Panc1 (cell line): ENCODE measurements at regions not wholly inside any gene's neighbourhood (a gene's known extent, or its start where the extent isn't known, plus 50 kb on each side); places are given as distances from the start of the nearest gene placed in this dataset.

Experiments used
- ATAC-seq: fragments of 200-7000 bp; cut with Tn5 transposase; 2 replicates; pipeline ENCODE4 v1.9.1; 2020; ENCODE audit warnings: mild to moderate bottlenecking, moderate library complexity
- BruUV-seq: library from RNA; stranded (reverse); fragments of 400-500 nt; replicated peaks from 2 replicates; lab custom pipeline; 2021; lab: Mats Ljungman, UMichigan
- CTCF ChIA-PET: fragments of 300-600 bp; sonication (Branson Sonifier 250); formaldehyde crosslinking; loops from one replicate; lab custom pipeline; 2022; ENCODE audit warnings: antibody characterized with exemption; lab: Charles Lee
- POLR2A ChIA-PET: fragments of 300-600 bp; sonication (Branson Sonifier 250); formaldehyde crosslinking; loops from one replicate; lab custom pipeline; 2022; ENCODE audit warnings: antibody characterized with exemption; lab: Charles Lee
- DNase-seq: peaks from one replicate; pipeline ENCODE4 v3.0.0-alpha.2; 2010; ENCODE audit warnings: low read depth, low spot score
- H3K27ac ChIP-seq: 2 replicates; pipeline ENCODE4 v1.5.1; 2011; ENCODE audit warnings: mild to moderate bottlenecking, low read length, inconsistent platforms
- H3K27me3 ChIP-seq: fragments of 200-500 bp; sonication (Bioruptor generic); 2 replicates; pipeline ENCODE4 v1.6.0; 2014; ENCODE audit warnings: low read length, inconsistent platforms; ENCODE audit not compliant: control insufficient read depth, insufficient read depth
- H3K36me3 ChIP-seq: fragments of 200-500 bp; sonication (Bioruptor generic); 2 replicates; pipeline ENCODE4 v1.5.1; 2014; ENCODE audit warnings: inconsistent platforms, mild to moderate bottlenecking, low read length, moderate library complexity; ENCODE audit not compliant: control insufficient read depth, insufficient read depth
- H3K4me1 ChIP-seq: 2 replicates; pipeline ENCODE4 v1.5.1; 2011; ENCODE audit warnings: inconsistent platforms, mild to moderate bottlenecking, low read length, moderate library complexity; ENCODE audit not compliant: control insufficient read depth, insufficient read depth
- H3K4me3 ChIP-seq, 2 experiments: 2 replicates each; pipeline ENCODE4 v1.5.1; 2011 to 2012; ENCODE audit warnings: low read depth in 2 of 2, low read length in 2 of 2, mild to moderate bottlenecking in 2 of 2, inconsistent platforms in 1 of 2, moderate library complexity in 1 of 2
- H3K9me3 ChIP-seq: fragments of 200-500 bp; sonication (Bioruptor generic); 2 replicates; pipeline ENCODE4 v1.5.1; 2014; ENCODE audit warnings: low read depth, mild to moderate bottlenecking, inconsistent platforms, low read length, moderate library complexity; ENCODE audit not compliant: control insufficient read depth, insufficient read depth
- CTCF ChIP-seq: fragments of 450-650 bp; IDR thresholded peaks from 2 replicates; pipeline ENCODE4 v1.5.1; 2017; ENCODE audit warnings: mild to moderate bottlenecking
- POLR2AphosphoS5 ChIP-seq: IDR thresholded peaks from 2 replicates; pipeline ENCODE4 v1.6.1; 2012; ENCODE audit warnings: mild to moderate bottlenecking, low read depth, low read length, moderate library complexity
- REST ChIP-seq, 2 experiments: IDR thresholded peaks; 2 replicates each; pipeline ENCODE4 v1.6.1; 2011 to 2012; ENCODE audit warnings: low read depth in 2 of 2, control low read depth in 1 of 2, low read length in 1 of 2, mild to moderate bottlenecking in 1 of 2, moderate library complexity in 1 of 2; ENCODE audit not compliant: insufficient read depth in 1 of 2
- SIN3A ChIP-seq: IDR thresholded peaks from 2 replicates; pipeline ENCODE4 v1.6.1; 2012; ENCODE audit warnings: low read depth, mild to moderate bottlenecking, low read length, moderate library complexity, borderline replicate concordance; ENCODE audit not compliant: insufficient read depth
- TCF7L2 ChIP-seq: IDR thresholded peaks from 2 replicates; pipeline ENCODE4 v1.6.1; 2011; ENCODE audit warnings: mild to moderate bottlenecking, low read depth, low read length, inconsistent platforms
- in situ Hi-C: cut with HindIII; loops from 2 replicates; pipeline ENCODE4 v1.10.0; 2016; ENCODE audit warnings: low sequenced_read_pairs, low pct_unique_long_range_greater_than_20kb
- intact Hi-C: fragments of 100-400 bp; cut with micrococcal nuclease; formaldehyde crosslinking; loops from one replicate; pipeline ENCODE4 v1.10.0; 2022; ENCODE audit not compliant: unreplicated experiment

- ChIA-PET POLR2A (no interaction called here), CTCF (no interaction called here)
- in situ Hi-C loops: no loop called here
- intact Hi-C loops: no loop called here
- ATAC-seq: no peak
- no peak for DNase-seq
- TF ChIP-seq POLR2AphosphoS5: no peak
- TF ChIP-seq REST (IDR thresholded peaks at IDR 0.05; ENCODE audit: insufficient read depth in 1 of 2, low read depth in 2 of 2, low read length in 1 of 2): no peak
- TF ChIP-seq CTCF: no peak
- no peak for TF ChIP-seq SIN3A
- TF ChIP-seq TCF7L2: no peak
- Histone ChIP-seq H3K27me3 (no peaks in the 10 kb centered on the region), H3K36me3 (no peaks in the 10 kb centered on the region), H3K4me3 (no peak overlapping the region), H3K4me1 (no peaks in the 10 kb centered on the region), H3K27ac (no peak overlapping the region), H3K9me3 (no peaks in the 10 kb centered on the region; the same call in 1 of the 2 replicates)
- no TSS peak for BruUV-seq
Measured at GRCh38 chr2:155983845-155984244, 348.7 kb downstream of the NR4A2 start.

- Histone ChIP-seq H3K9me3 (no peaks in the 10 kb centered on the region; the same call in 1 of the 2 replicates), H3K4me3 (no peak overlapping the region), H3K4me1 (no peaks in the 10 kb centered on the region), H3K36me3 (no peaks in the 10 kb centered on the region), H3K27ac (no peak overlapping the region), H3K27me3 (no peaks in the 10 kb centered on the region)
- CTCF ChIA-PET: no interaction called here
- ATAC-seq (no peak), DNase-seq (no peak)
- TF ChIP-seq CTCF: no peak
- TF ChIP-seq REST (IDR thresholded peaks at IDR 0.05; ENCODE audit: insufficient read depth in 1 of 2, low read depth in 2 of 2, low read length in 1 of 2): no peak
- no peak for TF ChIP-seq SIN3A
- no peak for TF ChIP-seq POLR2AphosphoS5
- TF ChIP-seq TCF7L2: no peak
- POLR2A ChIA-PET: no interaction called here
- intact Hi-C loops (no loop called here), in situ Hi-C loops (no loop called here)
- BruUV-seq: no TSS peak
Measured at GRCh38 chr2:155982135-155982534, 350.4 kb downstream of the NR4A2 start.
